ENCODE measurements at regions not wholly inside any gene's neighbourhood (a gene's known extent, or its start where the extent isn't known, plus 50 kb on each side); places are given as distances from the start of the nearest gene placed in this dataset.
A peak's percentile ranks its signal among the peaks of the same experiment; 100 is the strongest.

DNA sequence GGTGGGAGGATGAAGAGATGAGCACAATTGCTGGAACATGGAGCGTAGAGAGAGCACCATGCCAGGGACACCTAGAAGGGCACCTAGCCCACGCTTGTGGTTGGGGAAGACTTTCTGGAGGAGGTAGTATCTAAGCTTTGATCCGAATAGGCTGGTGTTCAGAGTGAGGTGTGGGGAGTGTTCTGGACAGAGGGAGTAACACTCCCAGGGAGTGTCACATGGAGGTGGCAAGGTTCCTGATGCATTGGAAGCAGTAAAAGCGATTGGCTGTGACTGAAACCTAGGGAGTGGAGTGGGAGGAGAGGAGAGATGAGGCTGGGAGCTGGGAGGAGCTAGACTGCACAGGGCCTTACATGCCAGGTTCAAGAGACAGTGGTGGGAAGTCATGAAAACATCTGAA lies 188.0 kb upstream of the NCAM1 start:
- TF ChIP-seq, protein P1, sequence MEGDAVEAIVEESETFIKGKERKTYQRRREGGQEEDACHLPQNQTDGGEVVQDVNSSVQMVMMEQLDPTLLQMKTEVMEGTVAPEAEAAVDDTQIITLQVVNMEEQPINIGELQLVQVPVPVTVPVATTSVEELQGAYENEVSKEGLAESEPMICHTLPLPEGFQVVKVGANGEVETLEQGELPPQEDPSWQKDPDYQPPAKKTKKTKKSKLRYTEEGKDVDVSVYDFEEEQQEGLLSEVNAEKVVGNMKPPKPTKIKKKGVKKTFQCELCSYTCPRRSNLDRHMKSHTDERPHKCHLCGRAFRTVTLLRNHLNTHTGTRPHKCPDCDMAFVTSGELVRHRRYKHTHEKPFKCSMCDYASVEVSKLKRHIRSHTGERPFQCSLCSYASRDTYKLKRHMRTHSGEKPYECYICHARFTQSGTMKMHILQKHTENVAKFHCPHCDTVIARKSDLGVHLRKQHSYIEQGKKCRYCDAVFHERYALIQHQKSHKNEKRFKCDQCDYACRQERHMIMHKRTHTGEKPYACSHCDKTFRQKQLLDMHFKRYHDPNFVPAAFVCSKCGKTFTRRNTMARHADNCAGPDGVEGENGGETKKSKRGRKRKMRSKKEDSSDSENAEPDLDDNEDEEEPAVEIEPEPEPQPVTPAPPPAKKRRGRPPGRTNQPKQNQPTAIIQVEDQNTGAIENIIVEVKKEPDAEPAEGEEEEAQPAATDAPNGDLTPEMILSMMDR (IDR thresholded peaks at IDR 0.05; ENCODE audit: borderline replicate concordance): no peak
- Histone ChIP-seq H3K27ac (replicated peaks) (no peak overlapping the region), H3K4me1 (peaks cover 40% of the 10 kb centered on the region), H3K27me3 (ENCODE audit: low read depth) (peaks cover 10% of the 10 kb centered on the region), H3K9me3 (replicated peaks) (no peaks in the 10 kb centered on the region), H3K36me3 (no peaks in the 10 kb centered on the region), H3K4me3 (no peak overlapping the region)
- intact Hi-C loops (cut with micrococcal nuclease): no loop called here
- no peak for DNase-seq

DNA sequence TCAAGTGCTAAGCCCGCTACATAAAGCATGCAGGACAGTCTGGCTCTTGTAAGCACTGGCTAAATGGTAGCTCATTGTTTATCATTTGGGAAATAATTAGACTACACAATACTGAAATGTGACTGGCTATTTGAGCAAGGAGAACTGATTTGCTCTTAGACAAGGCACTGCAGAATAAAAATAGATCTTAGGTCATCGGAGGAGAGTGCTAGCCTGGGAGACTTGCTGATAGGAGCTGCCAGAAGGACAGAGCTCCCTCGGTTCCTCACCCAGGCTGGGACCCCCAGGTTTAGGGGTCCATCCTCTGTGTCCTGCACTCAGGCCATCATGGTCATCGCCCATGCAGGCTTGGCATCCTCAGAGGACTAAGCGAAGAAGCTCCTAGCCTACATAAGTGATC lies 184.4 kb upstream of the NCAM1 start:
- TF ChIP-seq, protein P1 (IDR thresholded peaks at IDR 0.05; ENCODE audit: borderline replicate concordance): no peak
- Histone ChIP-seq H3K4me3 (no peak overlapping the region), H3K9me3 (replicated peaks) (no peaks in the 10 kb centered on the region), H3K27me3 (ENCODE audit: low read depth) (peaks cover 30% of the 10 kb centered on the region), H3K36me3 (no peaks in the 10 kb centered on the region), H3K27ac (replicated peaks) (peak overlapping the region; percentile 83), H3K4me1 (peaks cover 53% of the 10 kb centered on the region)
- no peak for DNase-seq
- intact Hi-C loops (cut with micrococcal nuclease): no loop called here

DNA sequence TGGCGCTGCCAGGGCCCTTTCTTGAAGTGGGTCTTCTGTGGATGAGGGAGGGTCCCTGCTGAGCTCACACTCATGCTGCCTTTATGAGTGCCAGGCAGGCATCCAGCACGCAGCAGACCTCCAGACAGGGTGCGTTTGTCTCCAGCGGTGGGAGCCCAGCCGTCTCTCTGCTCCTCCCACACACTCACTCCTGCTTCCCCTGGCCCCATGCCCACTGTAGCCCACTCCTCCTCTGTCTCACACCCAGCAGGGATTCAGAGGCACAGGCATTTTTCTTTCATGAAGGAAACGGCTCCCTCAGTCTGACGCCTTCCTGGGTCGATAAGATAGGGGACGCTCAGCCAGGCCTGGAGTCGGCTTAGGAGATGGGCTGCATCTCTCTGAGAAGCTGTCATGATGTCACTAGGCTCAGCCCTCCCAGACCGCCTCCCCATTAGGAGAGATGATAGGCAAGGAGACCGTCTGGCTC lies 183.9 kb upstream of the NCAM1 start:
- peak overlapping the region; percentile 83 for H3K27ac ChIP-seq (replicated peaks)
- peaks cover 53% of the 10 kb centered on the region for H3K4me1 ChIP-seq
- TF ChIP-seq, protein P1 (IDR thresholded peaks at IDR 0.05; ENCODE audit: borderline replicate concordance): no peak
- peaks cover 30% of the 10 kb centered on the region for H3K27me3 ChIP-seq (ENCODE audit: low read depth)
- intact Hi-C loops (cut with micrococcal nuclease): no loop called here
- no peaks in the 10 kb centered on the region for H3K36me3 ChIP-seq
- H3K9me3 ChIP-seq (replicated peaks): no peaks in the 10 kb centered on the region
- no peak for DNase-seq
- no peak overlapping the region for H3K4me3 ChIP-seq

DNA sequence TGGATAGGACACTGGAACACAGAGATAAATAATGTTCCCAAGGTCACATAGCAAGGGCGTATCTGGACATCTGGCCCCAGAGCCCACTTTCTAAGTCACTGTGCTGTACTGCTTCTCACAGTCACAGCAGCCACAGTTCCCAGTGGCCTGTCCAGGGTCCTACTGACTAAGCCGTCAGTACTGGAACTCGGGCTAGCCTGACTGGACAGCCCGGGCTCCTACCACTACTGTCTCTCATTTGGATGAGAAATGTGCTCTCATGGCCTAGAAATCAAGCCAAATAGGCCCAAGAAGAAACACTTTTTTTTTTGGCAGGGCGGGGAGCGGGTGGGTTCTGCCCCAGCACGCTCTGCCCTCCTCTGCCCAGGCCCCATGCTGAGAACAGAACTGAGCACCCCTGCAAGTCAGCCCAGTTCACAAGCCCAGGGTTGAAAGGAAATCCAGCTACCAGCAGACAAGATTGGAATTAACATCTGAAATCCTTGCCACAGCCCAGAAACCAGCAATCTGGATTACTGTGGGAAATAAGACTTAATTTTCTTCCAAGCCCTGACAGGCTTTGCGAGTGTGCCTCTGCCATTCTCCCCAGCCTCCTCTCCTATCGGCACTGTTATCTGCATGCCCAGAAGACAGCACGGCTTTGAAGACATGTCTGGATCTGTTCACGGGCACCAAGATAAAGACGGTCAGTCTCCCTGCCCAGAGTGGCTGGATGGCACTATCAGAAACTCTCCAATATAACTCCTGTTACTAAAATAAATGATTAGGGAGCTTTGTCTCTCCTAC lies 182.9 kb upstream of the NCAM1 start:
- no peaks in the 10 kb centered on the region for H3K36me3 ChIP-seq
- H3K27ac ChIP-seq (replicated peaks): peak overlapping the region; percentile 83
- H3K27me3 ChIP-seq (ENCODE audit: low read depth): peaks cover 33% of the 10 kb centered on the region
- peaks cover 53% of the 10 kb centered on the region for H3K4me1 ChIP-seq
- TF ChIP-seq, protein P1 (IDR thresholded peaks at IDR 0.05; ENCODE audit: borderline replicate concordance): no peak
- intact Hi-C loops (cut with micrococcal nuclease): no loop called here
- no peak overlapping the region for H3K4me3 ChIP-seq
- no peaks in the 10 kb centered on the region for H3K9me3 ChIP-seq (replicated peaks)
- DNase-seq: no peak

DNA sequence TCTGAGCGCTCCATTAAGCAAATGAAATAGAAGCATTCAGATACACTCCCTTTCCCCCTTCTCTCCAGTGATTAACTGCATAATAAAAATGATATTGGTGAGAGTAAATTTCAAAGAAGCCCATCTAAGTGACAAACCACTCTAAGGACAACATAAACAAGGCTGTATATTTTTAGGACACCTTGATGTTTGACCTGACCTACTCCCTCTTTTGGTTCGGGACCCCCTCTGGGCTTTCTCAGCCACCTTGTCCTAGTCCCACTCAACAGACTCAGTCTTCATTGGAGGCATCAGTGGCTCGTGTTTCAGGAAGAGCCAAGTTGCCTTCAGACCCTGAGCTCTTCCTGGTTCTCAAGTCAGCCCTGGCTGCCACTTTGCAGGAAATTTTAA lies 182.3 kb upstream of the NCAM1 start:
- TF ChIP-seq, protein P1 (IDR thresholded peaks at IDR 0.05; ENCODE audit: borderline replicate concordance): no peak
- no peak for DNase-seq

More for the DNA sequence above, 182.3 kb upstream of the NCAM1 start:
- Histone ChIP-seq H3K4me3 (no peak overlapping the region), H3K27ac (replicated peaks) (peak overlapping the region; percentile 83), H3K36me3 (no peaks in the 10 kb centered on the region), H3K4me1 (peaks cover 56% of the 10 kb centered on the region), H3K27me3 (ENCODE audit: low read depth) (peaks cover 33% of the 10 kb centered on the region), H3K9me3 (replicated peaks) (no peaks in the 10 kb centered on the region)
- intact Hi-C loops (cut with micrococcal nuclease): no loop called here
